ENCODE measurements at regions not wholly inside any gene's neighbourhood (a gene's known extent, or its start where the extent isn't known, plus 50 kb on each side); places are given as distances from the start of the nearest gene placed in this dataset.

- no peak for TF ChIP-seq MAFK (IDR thresholded peaks at IDR 0.05; ENCODE audit: low read length)
- no peak for TF ChIP-seq YY1 (IDR thresholded peaks at IDR 0.05; ENCODE audit: borderline replicate concordance in 1 of 3, control insufficient read depth in 1 of 3, extremely low read depth in 1 of 3, insufficient read depth in 3 of 3, insufficient read length in 1 of 3, insufficient replicate concordance in 2 of 3, low read depth in 1 of 3, low read length in 2 of 3)
- no peak for TF ChIP-seq ZNF274 (IDR thresholded peaks at IDR 0.05; ENCODE audit: borderline replicate concordance, low read depth, low read length)
- no peak for TF ChIP-seq SMARCB1 (IDR thresholded peaks at IDR 0.05; ENCODE audit: insufficient read length, low read depth)
- TF ChIP-seq TAF1 (IDR thresholded peaks at IDR 0.05; ENCODE audit: control insufficient read depth, extremely low read depth, insufficient read depth, low read length, severe bottlenecking): no peak
- TF ChIP-seq ZNF23 (CRISPR knock-in tag; IDR thresholded peaks at IDR 0.05): no peak
- no peak for TF ChIP-seq ZNF318 (IDR thresholded peaks at IDR 0.05; ENCODE audit: borderline replicate concordance in 1 of 2, low read depth in 1 of 2)
These were observed 491.3 kb downstream of the OTOL1 start for GRCh38 chr3:161987933-161988332.
